GM12878 (cell line): ENCODE measurements at regions not wholly inside any gene's neighbourhood (a gene's known extent, or its start where the extent isn't known, plus 50 kb on each side); places are given as distances from the start of the nearest gene placed in this dataset.

Experiments used
- CHD2 ChIP-seq: IDR thresholded peaks from 2 replicates; pipeline ENCODE4 v1.6.1; 2011; ENCODE audit warnings: low read depth, low read length, improper control_type of control experiment, borderline replicate concordance
- FOXK2 ChIP-seq: fragments of 450-650 bp; IDR thresholded peaks from 2 replicates; pipeline ENCODE4 v1.6.1; 2017; ENCODE audit warnings: mild to moderate bottlenecking, moderate library complexity
- POLR2A ChIP-seq: IDR thresholded peaks from 2 replicates; pipeline ENCODE4 v1.6.1; 2011; ENCODE audit warnings: low read depth, mild to moderate bottlenecking, low read length
- SMC3 ChIP-seq: IDR thresholded peaks from 2 replicates; pipeline ENCODE4 v1.6.1; 2011; ENCODE audit warnings: low read length, improper control_type of control experiment, borderline replicate concordance
- SREBF1 ChIP-seq: IDR thresholded peaks from 2 replicates; pipeline ENCODE4 v1.6.1; 2012; ENCODE audit warnings: mild to moderate bottlenecking, low read length
- TF ChIP-seq, protein P1 (sequence below): IDR thresholded peaks from 2 replicates; pipeline ENCODE4 v1.6.1; 2012; ENCODE audit warnings: low read depth, low read length, improper control_type of control experiment
- TF ChIP-seq, protein P2 (sequence below): fragments of 450-650 bp; IDR thresholded peaks from 2 replicates; pipeline ENCODE4 v1.6.1; 2014; ENCODE audit warnings: mild to moderate bottlenecking
- TF ChIP-seq, protein P3 (sequence below): IDR thresholded peaks from 2 replicates; pipeline ENCODE4 v1.6.1; 2012; ENCODE audit warnings: improper control_type of control experiment, low read depth, low read length; ENCODE audit not compliant: insufficient replicate concordance
- TF ChIP-seq, protein P4 (sequence below): IDR thresholded peaks from 2 replicates; pipeline ENCODE4 v1.6.1; 2012; ENCODE audit warnings: mild to moderate bottlenecking, low read depth, low read length
- TF ChIP-seq, protein P5 (sequence below), 3 experiments: IDR thresholded peaks in 2 of 3; conservative IDR thresholded peaks in 1 of 3; 2 replicates each; pipeline ENCODE4 v1.5.1; 2011; ENCODE audit warnings: low read depth in 3 of 3, low read length in 3 of 3, mild to moderate bottlenecking in 3 of 3, control low read depth in 2 of 3, moderate library complexity in 2 of 3, inconsistent platforms in 1 of 3, mixed read lengths in 1 of 3; ENCODE audit not compliant: control insufficient read depth in 2 of 3, insufficient read depth in 1 of 3; ENCODE audit errors: extremely low read depth in 1 of 3

DNA sequence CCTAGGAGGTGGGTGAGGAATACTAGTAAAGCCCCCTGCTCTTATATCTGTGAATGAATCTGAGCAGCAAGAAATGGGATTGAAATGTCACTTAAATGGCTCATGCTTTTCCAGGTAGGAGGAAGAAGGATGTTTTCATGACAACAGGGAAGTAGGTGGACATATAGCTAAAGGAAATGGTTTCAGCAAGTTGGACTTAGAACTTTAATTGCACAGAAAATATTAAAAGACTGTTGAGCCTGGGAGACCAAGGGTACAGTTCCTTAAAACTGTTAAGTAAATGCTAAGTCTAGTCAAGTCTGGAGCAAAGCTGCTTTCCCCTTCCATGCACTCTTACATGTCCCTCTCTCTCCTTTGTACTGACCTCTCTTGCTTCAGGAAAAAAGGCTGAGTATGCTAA, 301.3 kb downstream of the HGF start:
- TF ChIP-seq SMC3 (no peak), CHD2 (no peak), SREBF1 (no peak), POLR2A (no peak), FOXK2 (no peak)
- TF ChIP-seq, protein P1, sequence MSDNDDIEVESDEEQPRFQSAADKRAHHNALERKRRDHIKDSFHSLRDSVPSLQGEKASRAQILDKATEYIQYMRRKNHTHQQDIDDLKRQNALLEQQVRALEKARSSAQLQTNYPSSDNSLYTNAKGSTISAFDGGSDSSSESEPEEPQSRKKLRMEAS, result no peak
- TF ChIP-seq, protein P2, sequence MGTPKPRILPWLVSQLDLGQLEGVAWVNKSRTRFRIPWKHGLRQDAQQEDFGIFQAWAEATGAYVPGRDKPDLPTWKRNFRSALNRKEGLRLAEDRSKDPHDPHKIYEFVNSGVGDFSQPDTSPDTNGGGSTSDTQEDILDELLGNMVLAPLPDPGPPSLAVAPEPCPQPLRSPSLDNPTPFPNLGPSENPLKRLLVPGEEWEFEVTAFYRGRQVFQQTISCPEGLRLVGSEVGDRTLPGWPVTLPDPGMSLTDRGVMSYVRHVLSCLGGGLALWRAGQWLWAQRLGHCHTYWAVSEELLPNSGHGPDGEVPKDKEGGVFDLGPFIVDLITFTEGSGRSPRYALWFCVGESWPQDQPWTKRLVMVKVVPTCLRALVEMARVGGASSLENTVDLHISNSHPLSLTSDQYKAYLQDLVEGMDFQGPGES, result no peak
- TF ChIP-seq, protein P3, sequence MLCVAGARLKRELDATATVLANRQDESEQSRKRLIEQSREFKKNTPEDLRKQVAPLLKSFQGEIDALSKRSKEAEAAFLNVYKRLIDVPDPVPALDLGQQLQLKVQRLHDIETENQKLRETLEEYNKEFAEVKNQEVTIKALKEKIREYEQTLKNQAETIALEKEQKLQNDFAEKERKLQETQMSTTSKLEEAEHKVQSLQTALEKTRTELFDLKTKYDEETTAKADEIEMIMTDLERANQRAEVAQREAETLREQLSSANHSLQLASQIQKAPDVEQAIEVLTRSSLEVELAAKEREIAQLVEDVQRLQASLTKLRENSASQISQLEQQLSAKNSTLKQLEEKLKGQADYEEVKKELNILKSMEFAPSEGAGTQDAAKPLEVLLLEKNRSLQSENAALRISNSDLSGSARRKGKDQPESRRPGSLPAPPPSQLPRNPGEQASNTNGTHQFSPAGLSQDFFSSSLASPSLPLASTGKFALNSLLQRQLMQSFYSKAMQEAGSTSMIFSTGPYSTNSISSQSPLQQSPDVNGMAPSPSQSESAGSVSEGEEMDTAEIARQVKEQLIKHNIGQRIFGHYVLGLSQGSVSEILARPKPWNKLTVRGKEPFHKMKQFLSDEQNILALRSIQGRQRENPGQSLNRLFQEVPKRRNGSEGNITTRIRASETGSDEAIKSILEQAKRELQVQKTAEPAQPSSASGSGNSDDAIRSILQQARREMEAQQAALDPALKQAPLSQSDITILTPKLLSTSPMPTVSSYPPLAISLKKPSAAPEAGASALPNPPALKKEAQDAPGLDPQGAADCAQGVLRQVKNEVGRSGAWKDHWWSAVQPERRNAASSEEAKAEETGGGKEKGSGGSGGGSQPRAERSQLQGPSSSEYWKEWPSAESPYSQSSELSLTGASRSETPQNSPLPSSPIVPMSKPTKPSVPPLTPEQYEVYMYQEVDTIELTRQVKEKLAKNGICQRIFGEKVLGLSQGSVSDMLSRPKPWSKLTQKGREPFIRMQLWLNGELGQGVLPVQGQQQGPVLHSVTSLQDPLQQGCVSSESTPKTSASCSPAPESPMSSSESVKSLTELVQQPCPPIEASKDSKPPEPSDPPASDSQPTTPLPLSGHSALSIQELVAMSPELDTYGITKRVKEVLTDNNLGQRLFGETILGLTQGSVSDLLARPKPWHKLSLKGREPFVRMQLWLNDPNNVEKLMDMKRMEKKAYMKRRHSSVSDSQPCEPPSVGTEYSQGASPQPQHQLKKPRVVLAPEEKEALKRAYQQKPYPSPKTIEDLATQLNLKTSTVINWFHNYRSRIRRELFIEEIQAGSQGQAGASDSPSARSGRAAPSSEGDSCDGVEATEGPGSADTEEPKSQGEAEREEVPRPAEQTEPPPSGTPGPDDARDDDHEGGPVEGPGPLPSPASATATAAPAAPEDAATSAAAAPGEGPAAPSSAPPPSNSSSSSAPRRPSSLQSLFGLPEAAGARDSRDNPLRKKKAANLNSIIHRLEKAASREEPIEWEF, result no peak
- TF ChIP-seq, protein P4, sequence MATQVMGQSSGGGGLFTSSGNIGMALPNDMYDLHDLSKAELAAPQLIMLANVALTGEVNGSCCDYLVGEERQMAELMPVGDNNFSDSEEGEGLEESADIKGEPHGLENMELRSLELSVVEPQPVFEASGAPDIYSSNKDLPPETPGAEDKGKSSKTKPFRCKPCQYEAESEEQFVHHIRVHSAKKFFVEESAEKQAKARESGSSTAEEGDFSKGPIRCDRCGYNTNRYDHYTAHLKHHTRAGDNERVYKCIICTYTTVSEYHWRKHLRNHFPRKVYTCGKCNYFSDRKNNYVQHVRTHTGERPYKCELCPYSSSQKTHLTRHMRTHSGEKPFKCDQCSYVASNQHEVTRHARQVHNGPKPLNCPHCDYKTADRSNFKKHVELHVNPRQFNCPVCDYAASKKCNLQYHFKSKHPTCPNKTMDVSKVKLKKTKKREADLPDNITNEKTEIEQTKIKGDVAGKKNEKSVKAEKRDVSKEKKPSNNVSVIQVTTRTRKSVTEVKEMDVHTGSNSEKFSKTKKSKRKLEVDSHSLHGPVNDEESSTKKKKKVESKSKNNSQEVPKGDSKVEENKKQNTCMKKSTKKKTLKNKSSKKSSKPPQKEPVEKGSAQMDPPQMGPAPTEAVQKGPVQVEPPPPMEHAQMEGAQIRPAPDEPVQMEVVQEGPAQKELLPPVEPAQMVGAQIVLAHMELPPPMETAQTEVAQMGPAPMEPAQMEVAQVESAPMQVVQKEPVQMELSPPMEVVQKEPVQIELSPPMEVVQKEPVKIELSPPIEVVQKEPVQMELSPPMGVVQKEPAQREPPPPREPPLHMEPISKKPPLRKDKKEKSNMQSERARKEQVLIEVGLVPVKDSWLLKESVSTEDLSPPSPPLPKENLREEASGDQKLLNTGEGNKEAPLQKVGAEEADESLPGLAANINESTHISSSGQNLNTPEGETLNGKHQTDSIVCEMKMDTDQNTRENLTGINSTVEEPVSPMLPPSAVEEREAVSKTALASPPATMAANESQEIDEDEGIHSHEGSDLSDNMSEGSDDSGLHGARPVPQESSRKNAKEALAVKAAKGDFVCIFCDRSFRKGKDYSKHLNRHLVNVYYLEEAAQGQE, result no peak
- TF ChIP-seq, protein P5, sequence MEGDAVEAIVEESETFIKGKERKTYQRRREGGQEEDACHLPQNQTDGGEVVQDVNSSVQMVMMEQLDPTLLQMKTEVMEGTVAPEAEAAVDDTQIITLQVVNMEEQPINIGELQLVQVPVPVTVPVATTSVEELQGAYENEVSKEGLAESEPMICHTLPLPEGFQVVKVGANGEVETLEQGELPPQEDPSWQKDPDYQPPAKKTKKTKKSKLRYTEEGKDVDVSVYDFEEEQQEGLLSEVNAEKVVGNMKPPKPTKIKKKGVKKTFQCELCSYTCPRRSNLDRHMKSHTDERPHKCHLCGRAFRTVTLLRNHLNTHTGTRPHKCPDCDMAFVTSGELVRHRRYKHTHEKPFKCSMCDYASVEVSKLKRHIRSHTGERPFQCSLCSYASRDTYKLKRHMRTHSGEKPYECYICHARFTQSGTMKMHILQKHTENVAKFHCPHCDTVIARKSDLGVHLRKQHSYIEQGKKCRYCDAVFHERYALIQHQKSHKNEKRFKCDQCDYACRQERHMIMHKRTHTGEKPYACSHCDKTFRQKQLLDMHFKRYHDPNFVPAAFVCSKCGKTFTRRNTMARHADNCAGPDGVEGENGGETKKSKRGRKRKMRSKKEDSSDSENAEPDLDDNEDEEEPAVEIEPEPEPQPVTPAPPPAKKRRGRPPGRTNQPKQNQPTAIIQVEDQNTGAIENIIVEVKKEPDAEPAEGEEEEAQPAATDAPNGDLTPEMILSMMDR (IDR thresholded peaks at IDR 0.05 in 2 of 3, conservative IDR thresholded peaks at IDR 0.05 in 1 of 3; ENCODE audit: control insufficient read depth in 2 of 3, extremely low read depth in 1 of 3, insufficient read depth in 1 of 3, low read depth in 3 of 3, low read length in 3 of 3), result no peak
